Endothelial cell of umbilical vein (primary cell): ENCODE measurements at regions not wholly inside any gene's neighbourhood (a gene's known extent, or its start where the extent isn't known, plus 50 kb on each side); places are given as distances from the start of the nearest gene placed in this dataset.

Source experiments
- BruUV-seq: library from RNA; stranded (reverse); fragments of 400-500 nt; replicated peaks from 2 replicates; lab custom pipeline; 2021; lab: Mats Ljungman, UMichigan
- CTCF ChIA-PET: fragments of 300-600, 350-600 bp; sonication (Branson Sonifier 250); formaldehyde crosslinking; loops from one replicate; lab custom pipeline; 2021; ENCODE audit warnings: antibody characterized with exemption, inconsistent platforms; lab: Charles Lee
- POLR2A ChIA-PET: fragments of 300-600, 350-600 bp; sonication (Branson Sonifier 250); formaldehyde crosslinking; loops from one replicate; lab custom pipeline; 2021; ENCODE audit warnings: antibody characterized with exemption, inconsistent platforms; lab: Charles Lee
- DNase-seq: peaks from one replicate; pipeline ENCODE4 v3.0.0-alpha.2; 2011; ENCODE audit warnings: low read depth, low spot score
- FAIRE-seq: peaks from 2 replicates; lab custom pipeline; 2011; peaks lifted over from hg19 to GRCh38; lab: Jason Lieb, UNC
- H2AFZ ChIP-seq: 2 replicates; pipeline ENCODE4 v1.6.0; 2012; ENCODE audit warnings: low read depth, low read length, control low read depth, inconsistent platforms
- H3K27ac ChIP-seq: 2 replicates; pipeline ENCODE4 v1.5.1; 2011; ENCODE audit warnings: low read depth, mild to moderate bottlenecking, control low read depth, low read length, moderate library complexity; ENCODE audit not compliant: insufficient read depth
- H3K27me3 ChIP-seq, 2 experiments: 2 replicates each; pipeline versions ENCODE4 v1.6.0 to v1.6.1; 2011; ENCODE audit warnings: low read length in 2 of 2, mixed read lengths in 1 of 2; ENCODE audit not compliant: control insufficient read depth in 2 of 2, insufficient read depth in 2 of 2
- H3K36me3 ChIP-seq, 2 experiments: 2 replicates in 1 of 2; 3 replicates in 1 of 2; pipeline ENCODE4 v1.5.1; 2011; ENCODE audit warnings: low read length in 2 of 2, mild to moderate bottlenecking in 1 of 2, moderate library complexity in 1 of 2; ENCODE audit not compliant: control insufficient read depth in 2 of 2, insufficient read depth in 2 of 2; ENCODE audit errors: extremely low read depth in 1 of 2
- H3K4me1 ChIP-seq: 3 replicates; pipeline ENCODE4 v1.5.1; 2011; ENCODE audit warnings: mild to moderate bottlenecking, low read length; ENCODE audit not compliant: control insufficient read depth, insufficient read depth; ENCODE audit errors: extremely low read depth
- H3K4me2 ChIP-seq: 2 replicates; pipeline ENCODE4 v1.6.1; 2011; ENCODE audit warnings: low read length, control low read depth, mixed read lengths; ENCODE audit not compliant: insufficient read depth
- H3K4me3 ChIP-seq, 3 experiments: fragments of 200-600 bp in 1 of 3; sonication (generic), shearing (Covaris generic) in 1 of 3; replicated peaks in 1 of 3; 2 replicates each; pipeline ENCODE4 v1.5.1; 2011 to 2016; ENCODE audit warnings: control low read depth in 3 of 3, low read length in 3 of 3, mild to moderate bottlenecking in 2 of 3, inconsistent platforms in 1 of 3, low read depth in 1 of 3, moderate library complexity in 1 of 3; ENCODE audit not compliant: insufficient read depth in 1 of 3
- H3K79me2 ChIP-seq: 2 replicates; pipeline ENCODE4 v1.6.0; 2012; ENCODE audit warnings: low read length, inconsistent platforms; ENCODE audit not compliant: control insufficient read depth, insufficient read depth
- H3K9ac ChIP-seq: replicated peaks from 2 replicates; pipeline ENCODE3; 2011; ENCODE audit warnings: low read length, control low read depth; ENCODE audit not compliant: insufficient read depth; ENCODE audit errors: extremely low read depth
- H3K9me1 ChIP-seq: replicated peaks from 3 replicates; pipeline ENCODE4 v1.6.0; 2011; ENCODE audit warnings: mild to moderate bottlenecking, low read length; ENCODE audit not compliant: control insufficient read depth, insufficient read depth; ENCODE audit errors: extremely low read depth
- H3K9me3 ChIP-seq: replicated peaks from 2 replicates; pipeline ENCODE4 v1.5.1; 2012; ENCODE audit warnings: low read length, inconsistent platforms; ENCODE audit not compliant: control insufficient read depth, insufficient read depth
- H4K20me1 ChIP-seq: replicated peaks from 2 replicates; pipeline ENCODE3; 2011; ENCODE audit warnings: mild to moderate bottlenecking, low read length; ENCODE audit not compliant: control insufficient read depth, insufficient read depth; ENCODE audit errors: extremely low read depth
- EZH2 ChIP-seq: IDR thresholded peaks from 2 replicates; pipeline ENCODE4 v1.6.1; 2012; ENCODE audit warnings: borderline replicate concordance, low read depth, mild to moderate bottlenecking, moderate library complexity, low read length, inconsistent platforms; ENCODE audit not compliant: severe bottlenecking
- FOS ChIP-seq: IDR thresholded peaks from 2 replicates; pipeline ENCODE4 v1.6.1; 2011; ENCODE audit warnings: mild to moderate bottlenecking, low read length, moderate library complexity, borderline replicate concordance; ENCODE audit not compliant: insufficient read depth
- GATA2 ChIP-seq: IDR thresholded peaks from 2 replicates; pipeline ENCODE4 v1.7.0; 2011; ENCODE audit warnings: low read depth, mild to moderate bottlenecking, moderate library complexity, mixed read lengths, low read length; ENCODE audit not compliant: insufficient read length, insufficient read depth
- JUN ChIP-seq: IDR thresholded peaks from 2 replicates; pipeline ENCODE4 v1.6.1; 2011; ENCODE audit warnings: borderline replicate concordance, low read depth; ENCODE audit not compliant: insufficient read length, insufficient read depth
- MAX ChIP-seq: IDR thresholded peaks from 2 replicates; pipeline ENCODE4 v1.6.1; 2011; ENCODE audit not compliant: insufficient read depth, insufficient read length
- MYC ChIP-seq: IDR thresholded peaks from one replicate; pipeline ENCODE4 v1.6.1; 2011; ENCODE audit warnings: mild to moderate bottlenecking, low read depth, low read length
- POLR2A ChIP-seq: IDR thresholded peaks from 2 replicates; pipeline ENCODE4 v1.6.1; 2012; ENCODE audit warnings: low read depth, mild to moderate bottlenecking, control low read depth, low read length
- dilution Hi-C: fragments of 300-500 bp; cut with MboI; formaldehyde crosslinking; loops from one replicate; pipeline ENCODE4 v1.15.0; 2019; ENCODE audit warnings: low sequenced_read_pairs; ENCODE audit not compliant: extremely low pct_ligation_motif_present
- intact Hi-C: fragments of 100-400 bp; cut with micrococcal nuclease; formaldehyde crosslinking; loops from one replicate; pipeline ENCODE4 v1.10.0; 2022
- TF ChIP-seq, protein P1 (sequence below), 2 donors: IDR thresholded peaks; 1 replicate in 1 of 2; 2 replicates in 1 of 2; pipeline ENCODE4 v1.5.1; 2011; ENCODE audit warnings: low read length in 2 of 2, mild to moderate bottlenecking in 2 of 2, moderate library complexity in 2 of 2, control low read depth in 1 of 2, inconsistent platforms in 1 of 2, low read depth in 1 of 2; ENCODE audit not compliant: insufficient read depth in 1 of 2; ENCODE audit errors: extremely low read depth in 1 of 2

DNA sequence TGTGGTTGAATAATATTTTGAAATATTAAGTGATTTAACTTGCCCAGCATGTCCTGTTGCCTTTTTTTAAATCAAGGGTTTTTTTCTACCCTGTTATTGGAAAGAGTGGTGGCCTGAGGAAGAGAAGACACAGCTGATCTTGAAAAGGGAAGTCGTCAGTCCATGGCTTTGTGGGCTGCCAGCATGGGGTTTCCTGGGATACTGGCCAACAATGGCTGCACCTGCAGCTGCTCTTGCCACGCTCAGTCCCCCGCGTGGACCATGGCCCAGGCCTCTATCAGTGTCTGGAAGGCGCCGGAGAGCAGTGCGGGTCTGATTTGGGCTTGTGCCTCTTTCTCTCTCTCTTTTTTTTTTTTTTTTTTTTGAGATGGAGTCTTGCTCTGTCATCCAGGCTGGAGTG lies 99.3 kb downstream of the ASB1 start:
- Histone ChIP-seq H4K20me1 (no peaks in the 10 kb centered on the region), H3K79me2 (no peaks in the 10 kb centered on the region), H3K9me1 (no peaks in the 10 kb centered on the region), H2AFZ (no peak overlapping the region), H3K27me3 (no peaks in the 10 kb centered on the region), H3K9me3 (no peaks in the 10 kb centered on the region), H3K4me1 (no peaks in the 10 kb centered on the region), H3K9ac (no peak overlapping the region), H3K4me2 (no peak overlapping the region), H3K27ac (no peak overlapping the region), H3K4me3 (no peak overlapping the region), H3K36me3 (no peaks in the 10 kb centered on the region)
- DNase-seq, result no peak
- no peak for TF ChIP-seq JUN
- no peak for TF ChIP-seq MYC
- no peak for TF ChIP-seq FOS
- TF ChIP-seq EZH2, result no peak
- TF ChIP-seq, protein P1, sequence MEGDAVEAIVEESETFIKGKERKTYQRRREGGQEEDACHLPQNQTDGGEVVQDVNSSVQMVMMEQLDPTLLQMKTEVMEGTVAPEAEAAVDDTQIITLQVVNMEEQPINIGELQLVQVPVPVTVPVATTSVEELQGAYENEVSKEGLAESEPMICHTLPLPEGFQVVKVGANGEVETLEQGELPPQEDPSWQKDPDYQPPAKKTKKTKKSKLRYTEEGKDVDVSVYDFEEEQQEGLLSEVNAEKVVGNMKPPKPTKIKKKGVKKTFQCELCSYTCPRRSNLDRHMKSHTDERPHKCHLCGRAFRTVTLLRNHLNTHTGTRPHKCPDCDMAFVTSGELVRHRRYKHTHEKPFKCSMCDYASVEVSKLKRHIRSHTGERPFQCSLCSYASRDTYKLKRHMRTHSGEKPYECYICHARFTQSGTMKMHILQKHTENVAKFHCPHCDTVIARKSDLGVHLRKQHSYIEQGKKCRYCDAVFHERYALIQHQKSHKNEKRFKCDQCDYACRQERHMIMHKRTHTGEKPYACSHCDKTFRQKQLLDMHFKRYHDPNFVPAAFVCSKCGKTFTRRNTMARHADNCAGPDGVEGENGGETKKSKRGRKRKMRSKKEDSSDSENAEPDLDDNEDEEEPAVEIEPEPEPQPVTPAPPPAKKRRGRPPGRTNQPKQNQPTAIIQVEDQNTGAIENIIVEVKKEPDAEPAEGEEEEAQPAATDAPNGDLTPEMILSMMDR (IDR thresholded peaks at IDR 0.05; ENCODE audit: extremely low read depth in 1 of 2, insufficient read depth in 1 of 2, low read depth in 1 of 2, low read length in 2 of 2), result no peak
- ChIA-PET POLR2A (no interaction called here), CTCF (no interaction called here)
- FAIRE-seq, result no peak
- intact Hi-C loops (no loop called here), dilution Hi-C loops (no loop called here)
- no TSS peak for BruUV-seq

DNA sequence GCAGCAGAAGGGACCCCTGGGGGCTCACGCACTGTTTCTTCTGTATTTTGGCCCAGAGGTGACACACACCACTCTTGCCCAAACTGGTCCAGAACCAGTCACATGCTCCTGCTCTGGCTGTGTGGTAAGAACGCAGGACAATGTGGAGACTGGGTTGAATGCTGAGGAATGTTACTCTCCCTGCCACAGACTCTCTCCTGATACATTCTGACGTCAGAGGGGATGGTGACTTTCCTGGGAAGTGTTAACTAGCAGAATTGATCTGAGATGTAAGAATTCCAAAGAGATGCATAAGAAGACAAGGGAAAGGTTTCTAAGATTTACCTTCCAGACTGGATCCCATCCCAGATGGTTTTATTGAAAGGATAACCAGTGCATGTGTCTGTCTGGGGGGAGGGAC lies 100.8 kb downstream of the ASB1 start:
- intact Hi-C loops (no loop called here), dilution Hi-C loops (no loop called here)
- H3K4me2 ChIP-seq, result no peak overlapping the region
- no peak overlapping the region for H3K4me3 ChIP-seq
- BruUV-seq, result no TSS peak
- DNase-seq (no peak), FAIRE-seq (no peak)
- H3K79me2 ChIP-seq, result no peaks in the 10 kb centered on the region
- no peaks in the 10 kb centered on the region for H3K4me1 ChIP-seq
- ChIA-PET POLR2A (no interaction called here), CTCF (interaction anchor here (0.8 kb wide), 1 partner anchor 12 kb away, joined by 3 read pairs; no protein-coding TSS in a partner anchor)
- no peak overlapping the region for H2AFZ ChIP-seq
- no peaks in the 10 kb centered on the region for H3K27me3 ChIP-seq
- no peaks in the 10 kb centered on the region for H3K36me3 ChIP-seq
- H3K27ac ChIP-seq, result no peak overlapping the region
- H3K9me1 ChIP-seq, result no peaks in the 10 kb centered on the region
- no peaks in the 10 kb centered on the region for H3K9me3 ChIP-seq
- H3K9ac ChIP-seq, result no peak overlapping the region
- TF ChIP-seq MAX (no peak), POLR2A (no peak), JUN (no peak), FOS (no peak), GATA2 (no peak)
- H4K20me1 ChIP-seq, result no peaks in the 10 kb centered on the region
